HG03460 (cell line): ENCODE measurements at regions not wholly inside any gene's neighbourhood (a gene's known extent, or its start where the extent isn't known, plus 50 kb on each side); places are given as distances from the start of the nearest gene placed in this dataset.
"Not testable (repeated sequence)": the region's sequence is repeated elsewhere in the genome, so short reads cannot be mapped to it uniquely, and the experiment has no call there.

ENCODE experiments used
- ATAC-seq: cut with Tn5 transposase; IDR thresholded peaks from one replicate; pipeline ENCODE4 v1.9.1; 2021; ENCODE audit not compliant: unreplicated experiment

GRCh38 chr3:11739706-11740105, 96.0 kb upstream of the VGLL4 start:
- no peak for ATAC-seq

GRCh38 chr3:11739123-11739522, 95.4 kb upstream of the VGLL4 start:
- ATAC-seq, result no peak

DNA sequence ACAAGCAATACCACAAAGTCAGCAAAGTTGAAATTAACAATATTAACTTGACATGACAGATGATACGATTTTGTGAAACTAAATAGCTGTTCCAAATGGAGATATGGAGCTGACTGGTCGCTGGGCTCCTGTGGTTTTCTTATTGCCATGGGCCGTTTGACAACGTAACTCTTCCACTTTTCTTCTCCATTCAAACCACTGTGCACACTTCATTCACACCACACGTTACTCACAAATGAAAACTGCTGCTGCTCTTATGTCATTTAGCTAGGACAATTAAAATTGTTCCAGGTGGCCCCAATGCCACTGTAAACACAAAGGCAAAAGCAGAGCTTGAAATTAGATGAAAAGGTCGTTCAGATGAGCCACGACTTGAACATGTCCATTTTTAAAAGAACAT, 94.0 kb upstream of the VGLL4 start:
- ATAC-seq, result no peak

DNA sequence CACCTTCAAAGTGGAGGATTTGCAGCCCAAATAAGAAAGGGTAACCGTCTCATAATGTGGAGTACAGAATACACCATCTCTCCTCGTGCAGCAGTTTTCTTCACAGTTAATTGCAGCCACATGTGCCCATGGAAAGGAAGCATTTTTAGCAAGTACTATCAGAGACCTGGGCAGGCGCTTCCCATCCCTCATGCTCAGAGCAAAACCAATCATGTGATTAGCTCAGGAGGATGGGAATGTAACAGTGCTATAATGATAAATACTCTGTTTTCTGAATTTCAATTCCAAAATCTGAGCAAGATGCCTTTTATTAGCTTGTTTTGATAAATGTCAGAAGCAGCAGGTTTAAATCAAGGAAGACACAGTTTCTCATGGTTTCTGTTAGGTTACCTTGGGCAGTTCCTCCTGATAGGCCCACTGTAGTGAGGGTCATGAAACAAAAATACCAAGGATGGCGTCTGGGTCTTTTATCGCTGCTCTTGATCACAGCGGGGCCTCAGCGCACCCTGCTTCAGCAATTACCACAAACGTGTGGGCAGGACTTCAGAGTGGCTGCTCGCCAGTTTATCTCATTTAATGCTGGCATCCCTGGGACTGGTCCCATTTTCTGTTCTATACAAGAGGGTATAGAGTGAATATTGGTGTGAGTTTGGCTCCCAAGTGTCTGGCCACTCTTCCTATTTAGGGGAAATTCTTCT, 92.6 kb upstream of the VGLL4 start:
- ATAC-seq, result no peak

GRCh38 chr3:11735638-11736037, 91.9 kb upstream of the VGLL4 start:
- no peak for ATAC-seq

DNA sequence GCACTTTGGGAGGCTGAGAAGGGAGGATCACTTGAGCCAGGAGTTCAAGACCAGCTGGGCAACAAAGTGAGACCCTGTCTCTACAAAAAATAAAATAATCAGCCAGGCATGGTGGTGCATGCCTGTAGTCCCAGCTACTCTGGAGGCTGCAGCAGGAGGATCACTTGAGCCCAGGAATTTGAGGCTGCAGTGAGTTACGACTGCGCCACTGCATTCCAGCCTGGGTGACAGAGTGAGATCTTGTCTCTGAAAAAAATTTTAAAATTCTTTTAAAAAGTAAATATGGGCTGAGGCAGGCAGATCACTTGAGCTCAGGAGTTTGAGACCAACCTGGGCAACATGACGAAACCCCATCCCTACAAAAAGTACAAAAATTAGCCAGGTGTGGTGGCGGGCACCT, 91.4 kb upstream of the VGLL4 start:
- not testable (repeated sequence) for ATAC-seq

GRCh38 chr3:11733914-11734313, 90.2 kb upstream of the VGLL4 start:
- ATAC-seq, result no peak

DNA sequence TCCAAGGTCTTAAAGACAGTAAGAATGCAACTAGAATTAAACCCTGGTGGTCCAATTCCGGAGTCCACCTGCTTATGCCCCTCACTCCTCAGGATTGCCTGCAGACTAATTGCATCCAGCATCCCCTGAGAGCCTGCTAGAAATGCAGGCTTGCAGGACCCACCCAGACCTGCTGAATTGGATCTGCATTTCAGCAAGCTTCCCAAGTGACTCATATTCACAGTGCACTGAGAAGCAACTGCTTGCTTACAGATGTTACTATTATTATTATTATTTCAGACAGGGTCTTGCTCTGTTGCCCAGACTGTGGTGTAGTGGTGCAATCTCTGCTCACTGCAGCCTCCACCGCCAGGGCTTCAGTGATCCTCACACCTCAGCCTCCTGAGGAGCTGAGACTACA, 83.5 kb upstream of the VGLL4 start:
- no peak for ATAC-seq

DNA sequence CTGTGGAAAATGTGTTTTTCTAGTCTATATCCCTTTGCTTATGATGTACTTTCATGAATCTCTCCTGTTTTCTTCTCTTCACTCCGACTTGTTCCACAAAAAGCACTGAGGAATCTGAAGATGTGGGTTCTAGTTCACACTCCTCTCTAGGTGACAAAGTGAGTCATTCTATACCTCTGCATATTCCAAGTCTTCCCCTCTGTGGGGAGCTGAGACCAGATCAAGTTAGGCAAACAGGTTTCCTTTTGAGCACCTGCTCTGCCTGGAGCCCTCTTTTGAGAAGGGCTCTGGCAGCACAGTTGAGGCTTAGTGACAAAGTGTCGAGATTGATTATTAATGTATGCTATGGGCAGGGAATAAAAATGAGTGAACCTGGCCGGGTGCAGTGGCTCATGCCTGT, 82.4 kb upstream of the VGLL4 start:
- no peak for ATAC-seq

GRCh38 chr3:11725340-11725641, 81.6 kb upstream of the VGLL4 start:
- not testable (repeated sequence) for ATAC-seq

GRCh38 chr3:11724615-11725339, 81.1 kb upstream of the VGLL4 start:
- no peak for ATAC-seq

DNA sequence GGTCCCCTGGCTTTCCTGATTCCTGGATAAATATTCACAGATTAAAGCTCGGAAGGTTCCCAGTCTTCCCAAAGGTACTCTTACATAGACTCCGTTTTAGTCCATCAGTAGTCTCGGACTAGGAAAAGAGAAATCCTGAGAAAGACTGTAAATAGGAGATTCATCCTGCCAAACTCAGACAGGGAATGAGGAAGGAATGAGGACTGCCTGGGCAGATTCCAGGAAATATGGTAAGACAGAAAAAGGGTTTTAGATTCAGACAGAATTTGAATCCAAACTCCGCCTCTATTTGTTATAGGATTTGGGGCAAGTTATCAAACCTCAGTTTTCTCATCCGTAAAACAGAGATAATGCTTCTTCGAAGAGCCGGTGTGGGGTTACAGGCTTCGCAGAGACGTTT, 77.8 kb upstream of the VGLL4 start:
- ATAC-seq, result no peak

DNA sequence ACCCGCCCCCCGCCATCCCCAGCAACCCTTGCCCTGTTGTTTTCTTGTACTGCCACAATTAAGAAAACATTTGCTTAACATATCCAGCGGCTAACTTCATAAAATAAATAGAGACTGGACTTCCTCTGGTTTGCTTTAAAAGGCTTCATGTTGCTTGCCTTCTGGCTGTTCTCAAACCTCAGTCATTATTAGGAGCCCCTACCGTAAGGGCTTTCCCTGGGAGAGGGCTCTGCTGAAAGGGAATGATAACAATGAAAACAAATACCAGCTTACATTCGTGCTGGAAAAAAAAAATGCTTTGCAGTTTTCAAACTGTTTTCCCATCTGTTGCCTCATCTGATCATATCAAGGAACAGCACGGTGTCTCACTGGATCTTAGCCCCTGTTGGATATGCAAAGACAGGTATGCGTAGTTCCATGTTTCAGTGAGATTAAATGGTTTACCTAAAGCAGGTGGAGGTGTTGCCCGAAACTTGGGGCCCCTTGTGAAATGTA, 77.2 kb upstream of the VGLL4 start:
- no peak for ATAC-seq

GRCh38 chr3:11720304-11720898, 76.7 kb upstream of the VGLL4 start:
- peak; percentile 39 for ATAC-seq

DNA sequence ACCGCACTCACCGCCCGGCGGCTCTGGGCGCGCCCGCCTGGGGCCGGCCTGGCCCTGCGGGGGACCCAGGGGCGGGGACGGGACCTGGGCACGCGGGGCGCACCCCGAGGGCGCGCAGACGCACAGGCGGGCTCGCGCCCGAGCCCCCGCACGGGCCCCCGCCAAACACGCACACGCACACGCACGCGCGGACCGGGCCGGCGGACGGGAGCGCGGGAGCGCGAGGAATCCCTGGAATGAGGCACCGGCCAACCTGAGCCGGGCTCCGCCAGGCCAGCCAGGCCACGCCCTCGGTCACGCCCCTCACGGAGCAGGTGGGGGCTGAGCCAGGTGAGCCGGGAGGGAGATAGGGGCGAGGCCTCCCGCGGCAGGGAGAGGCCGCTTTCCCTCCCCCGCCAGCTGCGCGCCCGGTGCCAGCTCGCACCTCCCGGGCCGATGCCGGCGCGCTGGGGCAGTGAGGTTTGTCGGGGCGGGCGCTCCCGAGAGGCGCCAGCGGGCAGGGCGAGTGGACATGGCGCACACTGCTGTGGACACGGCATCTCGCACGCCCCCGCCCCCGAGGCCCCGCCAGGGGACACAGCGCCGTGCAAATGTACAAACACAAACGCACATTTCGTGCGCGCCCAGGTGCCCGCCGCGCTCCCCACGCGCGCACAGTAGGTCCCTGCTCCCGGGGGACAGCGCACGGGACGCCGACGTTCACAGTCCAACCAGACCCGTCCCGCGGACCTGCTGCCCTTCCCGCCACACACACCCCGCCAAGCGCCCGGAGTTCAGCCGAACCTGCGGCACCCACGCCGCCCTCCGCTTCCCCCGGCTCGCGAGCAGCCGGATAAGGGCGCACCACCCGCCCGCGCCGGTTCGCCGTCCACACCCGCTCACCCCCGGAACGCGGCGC, 75.9 kb upstream of the VGLL4 start:
- peak; percentile 58 for ATAC-seq

DNA sequence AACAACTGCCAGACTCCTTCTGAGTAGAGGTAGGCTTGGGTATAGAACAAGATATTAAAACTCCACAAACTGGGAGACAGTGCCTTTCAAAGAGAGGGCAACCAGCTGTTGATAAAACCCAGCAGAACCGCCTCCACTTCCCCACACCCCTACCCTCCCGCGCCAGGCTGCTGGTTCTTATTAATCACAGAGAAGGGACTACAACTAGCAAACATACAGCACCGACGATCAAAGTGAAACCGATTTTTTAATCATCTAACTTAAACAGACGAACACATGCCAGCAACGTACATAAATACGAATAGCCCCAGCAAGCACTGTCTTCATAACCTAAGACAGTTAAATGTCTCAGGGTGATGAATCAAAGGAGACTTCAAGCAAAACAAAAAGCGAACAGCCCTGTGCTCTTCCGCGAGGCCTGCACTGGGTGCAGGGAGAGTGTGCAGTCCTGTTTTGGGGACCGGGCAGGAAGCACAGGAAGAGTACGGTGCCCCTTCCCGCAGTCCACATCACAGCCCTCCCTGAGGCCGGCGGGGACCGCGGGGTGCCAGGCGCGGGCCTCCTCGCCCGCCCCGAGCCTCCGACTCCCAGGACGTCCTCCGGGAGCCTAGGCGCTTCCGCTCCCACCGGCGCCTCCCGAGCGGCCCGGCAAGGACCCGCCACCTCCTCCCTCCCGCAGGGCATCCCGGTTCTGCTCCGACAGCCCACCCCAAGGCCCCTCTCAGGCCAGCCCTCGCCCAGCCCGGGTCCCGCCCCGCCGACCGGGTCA, 75.1 kb upstream of the VGLL4 start:
- peak; percentile 28 for ATAC-seq

GRCh38 chr3:11717768-11718636, 74.3 kb upstream of the VGLL4 start:
- ATAC-seq, result peak; percentile 17

GRCh38 chr3:11717301-11717700, 73.6 kb upstream of the VGLL4 start:
- no peak for ATAC-seq

DNA sequence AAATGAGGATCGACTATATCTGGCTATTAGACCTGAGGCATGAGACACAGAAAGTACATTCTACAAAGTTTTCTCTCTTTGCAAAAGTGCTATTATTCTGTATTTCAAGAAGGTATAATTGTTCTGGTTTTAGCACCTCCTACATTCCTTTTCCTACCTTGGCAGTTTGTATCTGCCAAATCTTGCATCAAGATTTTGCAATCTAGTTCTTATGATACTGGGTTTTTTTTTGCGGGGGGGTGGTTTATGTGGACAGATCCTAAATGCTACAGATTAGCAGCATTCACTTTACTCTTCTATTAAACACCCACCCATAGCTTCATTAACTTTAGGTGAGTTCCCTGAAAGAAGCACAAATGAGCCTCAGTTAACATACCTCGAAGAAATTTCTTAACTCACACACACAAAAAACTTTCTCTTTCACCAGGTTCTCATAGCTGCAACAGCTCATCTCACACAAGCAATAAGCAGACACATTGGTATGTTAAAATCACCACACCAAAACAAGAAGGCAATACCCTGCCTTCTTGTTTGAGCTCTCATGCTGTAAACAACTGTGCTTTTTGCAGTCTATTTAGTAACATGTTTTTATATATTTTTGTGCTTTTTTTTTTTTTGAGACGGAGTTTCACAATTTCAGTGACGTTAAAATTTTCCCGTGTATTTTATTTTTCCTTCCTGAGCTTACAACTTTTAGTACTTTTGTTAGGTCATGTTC, 73.0 kb upstream of the VGLL4 start:
- ATAC-seq, result no peak
